AG08396 (cell line): ENCODE measurements at regions not wholly inside any gene's neighbourhood (a gene's known extent, or its start where the extent isn't known, plus 50 kb on each side); places are given as distances from the start of the nearest gene placed in this dataset.
"Not testable (repeated sequence)": the region's sequence is repeated elsewhere in the genome, so short reads cannot be mapped to it uniquely, and the experiment has no call there.

ENCODE experiments used
- DNase-seq: peaks from one replicate; pipeline ENCODE4 v3.0.0; 2012; ENCODE audit warnings: low spot score, mixed read lengths

DNA sequence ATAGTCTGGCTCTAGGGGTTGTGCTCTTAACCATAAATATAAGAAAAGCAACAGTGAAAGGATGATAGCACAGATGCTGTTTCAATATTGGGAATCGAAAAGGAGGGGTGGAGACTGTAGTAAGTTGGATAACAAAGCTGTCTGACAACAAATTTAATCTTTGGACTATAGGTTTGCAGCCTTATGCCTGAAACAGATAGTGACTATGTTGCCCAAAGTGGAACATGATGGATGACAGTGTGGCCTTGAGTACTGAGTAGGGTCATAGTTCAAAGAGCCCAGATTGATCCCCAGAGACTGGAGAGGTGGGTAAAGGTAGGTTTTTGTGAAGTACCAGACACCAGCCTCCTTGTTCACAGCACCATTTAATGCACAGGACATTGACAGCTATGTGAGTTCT lies 144.0 kb upstream of the PALMD start:
- DNase-seq, result no peak

DNA sequence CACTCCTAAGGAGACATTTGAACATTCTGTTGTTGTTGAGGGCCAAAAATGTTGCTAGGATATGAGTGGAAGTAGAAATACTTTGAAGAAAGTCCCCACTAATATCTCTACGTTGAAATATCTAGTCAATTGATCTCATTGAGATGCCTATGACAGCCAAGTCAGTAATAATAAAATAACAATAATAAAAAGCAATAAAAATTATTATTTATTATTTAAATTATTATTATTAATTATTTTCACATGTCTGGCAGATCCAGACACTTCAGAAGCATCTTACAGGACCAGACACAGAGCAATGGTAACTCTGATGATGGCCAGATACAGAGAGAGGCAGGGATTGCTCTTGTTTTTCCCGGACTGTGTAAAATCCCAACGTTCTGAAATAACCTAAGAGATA lies 143.5 kb upstream of the PALMD start:
- DNase-seq, result no peak

DNA sequence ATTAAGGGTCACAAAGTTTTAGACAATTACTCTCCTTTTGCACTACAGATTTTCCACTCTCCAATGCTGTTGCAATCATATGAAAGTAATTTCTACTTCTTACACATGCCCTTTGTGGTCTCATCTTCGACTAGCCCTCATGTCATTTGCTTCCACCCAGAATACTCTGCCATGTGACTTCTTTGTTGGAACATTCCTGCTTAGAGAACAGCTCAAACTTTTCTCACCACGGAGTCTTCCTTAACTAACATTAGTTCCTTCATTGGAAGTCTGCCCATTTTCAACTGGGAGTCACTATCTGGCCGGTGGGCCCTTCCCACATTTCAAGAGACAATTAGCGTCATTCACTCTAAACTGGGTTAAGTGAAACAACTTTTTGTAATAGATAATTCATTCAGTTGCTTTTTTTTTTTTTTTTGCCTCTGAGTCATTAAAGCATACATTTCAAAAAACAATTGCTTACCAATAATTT lies 142.6 kb upstream of the PALMD start:
- DNase-seq, result peak; percentile 13

DNA sequence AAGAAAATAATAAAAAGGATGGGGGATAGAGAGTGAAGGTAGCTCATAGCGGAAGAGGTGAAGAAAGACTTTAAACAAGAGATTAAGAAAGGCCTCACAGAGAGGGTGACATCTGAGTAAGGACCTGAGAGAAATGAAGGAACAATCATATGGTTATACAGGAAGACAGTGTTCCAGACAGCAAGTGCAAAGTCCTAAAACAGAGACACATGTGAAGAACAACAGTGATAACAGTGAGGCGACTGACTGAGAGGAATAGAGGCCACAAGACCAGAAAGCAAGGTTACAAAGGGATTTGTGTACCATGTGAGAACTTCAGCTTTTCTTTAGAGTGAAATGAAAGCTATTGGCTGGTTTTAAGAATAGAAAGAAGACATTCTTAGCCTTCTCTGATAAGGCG lies 141.6 kb upstream of the PALMD start:
- DNase-seq, result no peak

GRCh38 chr1:99506631-99507030 lies 139.3 kb upstream of the PALMD start:
- no peak for DNase-seq

GRCh38 chr1:99507446-99507845 lies 138.5 kb upstream of the PALMD start:
- not testable (repeated sequence) for DNase-seq

GRCh38 chr1:99507906-99508732 lies 137.8 kb upstream of the PALMD start:
- DNase-seq, result no peak

- not testable (repeated sequence) for DNase-seq
Measured at GRCh38 chr1:99508733-99509445, 137.0 kb upstream of the PALMD start.

DNA sequence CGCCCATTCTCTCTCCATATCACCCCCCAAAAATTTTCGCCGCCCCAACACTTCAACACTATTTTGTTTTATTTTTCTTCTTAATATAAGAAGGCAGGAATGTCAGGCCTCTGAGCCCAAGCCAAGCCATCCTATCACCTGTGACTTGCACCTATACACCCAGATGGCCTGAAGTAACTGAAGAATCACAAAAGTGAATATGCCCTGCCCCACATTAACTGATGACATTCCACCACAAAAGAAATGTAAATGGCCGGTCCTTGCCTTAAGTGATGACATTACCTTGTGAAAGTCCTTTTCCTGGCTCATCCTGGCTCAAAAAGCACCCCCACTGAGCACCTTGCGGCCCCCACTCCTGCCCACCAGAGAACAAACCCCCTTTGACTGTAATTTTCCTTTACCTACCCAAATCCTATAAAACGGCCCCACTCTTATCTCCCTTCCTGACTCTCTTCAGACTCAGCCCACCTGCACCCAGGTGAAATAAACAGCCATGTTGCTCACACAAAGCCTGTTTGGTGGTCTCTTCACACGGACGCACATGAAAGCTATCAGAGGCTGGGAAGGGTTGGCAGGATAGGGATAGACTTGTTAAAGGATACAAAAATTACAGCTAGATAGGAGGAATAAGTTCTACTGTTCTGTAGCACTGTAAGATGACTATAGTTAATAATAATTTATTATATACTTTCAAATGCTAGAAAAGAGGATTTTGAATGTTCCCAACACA lies 130.9 kb upstream of the PALMD start:
- not testable (repeated sequence) for DNase-seq

DNA sequence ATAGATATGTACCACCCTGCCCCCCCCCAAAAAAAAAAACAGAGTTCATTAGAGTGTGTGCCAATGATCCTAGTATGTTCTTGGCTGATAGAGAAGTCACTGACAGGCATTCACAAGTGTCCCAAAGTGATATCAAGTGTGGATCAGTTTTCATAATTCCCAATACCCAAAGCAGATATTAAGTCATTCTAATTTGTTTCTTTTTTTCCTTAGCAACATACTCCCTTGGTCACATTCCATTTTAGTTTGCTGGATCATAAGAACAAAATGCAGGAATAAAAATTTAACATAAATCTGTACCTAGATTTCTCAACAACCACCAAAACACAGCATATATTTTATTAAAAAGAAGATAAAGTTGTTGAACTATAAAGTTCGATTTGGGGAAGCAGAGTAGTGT lies 129.8 kb upstream of the PALMD start:
- DNase-seq, result no peak

GRCh38 chr1:99520121-99520520 lies 125.8 kb upstream of the PALMD start:
- no peak for DNase-seq

DNA sequence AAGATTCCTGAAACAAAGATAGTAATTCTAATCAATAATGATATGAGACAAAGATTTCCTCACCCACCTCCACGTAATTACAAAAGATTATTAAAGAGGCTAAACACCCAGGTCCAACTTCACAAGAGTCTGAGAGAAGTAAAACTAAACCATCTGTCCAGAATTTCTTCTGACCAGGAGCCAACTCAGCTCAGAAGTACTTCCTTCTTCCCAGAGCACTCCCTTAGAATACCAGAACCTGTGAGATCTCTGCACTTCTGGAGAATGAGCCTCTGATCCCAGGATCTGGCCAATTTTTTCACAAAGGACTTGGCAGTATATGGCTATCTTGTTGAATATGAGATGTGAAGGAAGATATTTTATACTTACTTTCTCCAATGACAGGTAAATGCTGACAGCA lies 120.6 kb upstream of the PALMD start:
- no peak for DNase-seq

GRCh38 chr1:99527078-99527477 lies 118.8 kb upstream of the PALMD start:
- DNase-seq, result peak; percentile 24

DNA sequence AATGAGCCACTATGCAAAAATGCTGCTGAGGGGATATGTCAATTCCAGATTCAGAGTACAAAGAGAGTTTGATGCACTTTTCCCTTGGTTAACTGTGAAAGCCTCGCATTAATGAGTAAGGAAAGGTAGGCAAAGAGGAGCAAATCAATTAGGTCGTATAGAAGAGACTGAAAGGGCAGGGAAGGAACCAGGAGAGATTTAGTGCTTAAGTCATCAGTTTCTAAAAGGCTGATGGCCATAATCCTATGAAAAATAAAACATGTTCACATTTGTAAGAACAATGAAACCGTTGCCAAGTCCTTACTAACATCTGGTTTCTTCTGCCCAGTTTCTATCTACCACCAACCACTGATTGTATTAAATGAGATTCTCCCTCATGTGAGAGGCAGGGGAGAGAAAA lies 118.4 kb upstream of the PALMD start:
- no peak for DNase-seq

- DNase-seq, result no peak
Measured at GRCh38 chr1:99529002-99529401, 116.9 kb upstream of the PALMD start.

GRCh38 chr1:99531578-99532275 lies 114.2 kb upstream of the PALMD start:
- no peak for DNase-seq

DNA sequence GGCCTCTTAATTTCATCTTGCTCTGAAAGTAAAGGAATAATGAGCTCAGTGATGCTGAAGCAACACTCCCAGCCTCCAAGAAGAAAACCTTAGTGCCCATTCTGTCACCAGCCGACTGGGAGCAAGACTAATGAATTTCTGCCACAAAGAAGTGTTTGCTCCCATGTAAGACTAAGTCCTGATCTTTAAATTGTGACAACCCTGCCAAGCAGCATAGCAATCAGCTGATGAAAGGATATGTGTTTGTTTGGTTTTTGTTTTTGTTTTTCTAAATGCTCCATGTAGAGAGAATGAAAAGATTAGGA lies 113.7 kb upstream of the PALMD start:
- DNase-seq, result no peak

DNA sequence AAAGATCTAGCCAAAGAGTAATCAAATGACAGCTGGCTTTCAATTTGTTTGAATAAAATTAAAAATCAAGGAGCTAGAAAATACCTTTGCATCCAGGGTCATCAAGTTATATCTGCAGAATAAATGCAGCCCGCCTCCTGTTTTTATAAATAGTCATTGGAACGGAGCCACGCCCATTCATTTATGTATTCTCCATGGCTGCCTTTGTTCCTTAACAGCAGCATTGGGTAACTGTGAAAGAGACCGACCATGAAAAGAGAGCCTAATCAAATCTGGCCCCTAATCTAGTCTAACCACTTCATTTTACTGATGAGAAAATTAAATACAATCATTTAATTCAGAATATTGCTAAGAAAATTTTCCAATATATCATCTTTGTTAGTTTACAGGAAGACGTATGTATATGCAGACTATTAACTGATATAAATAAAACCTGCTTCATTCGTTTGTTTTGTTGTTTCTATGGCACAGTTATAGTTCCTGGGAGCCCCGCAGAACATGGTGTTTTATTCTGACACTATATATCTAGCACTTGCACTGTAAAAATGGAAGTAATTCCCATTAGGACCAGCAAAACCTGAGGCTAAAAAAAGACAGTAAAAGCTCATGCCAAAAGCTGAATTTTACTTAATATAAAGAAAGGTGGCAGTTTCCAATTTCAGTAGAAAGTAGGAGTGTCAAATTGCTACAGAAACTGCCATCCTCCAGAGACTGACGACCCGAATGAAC lies 111.8 kb upstream of the PALMD start:
- no peak for DNase-seq

DNA sequence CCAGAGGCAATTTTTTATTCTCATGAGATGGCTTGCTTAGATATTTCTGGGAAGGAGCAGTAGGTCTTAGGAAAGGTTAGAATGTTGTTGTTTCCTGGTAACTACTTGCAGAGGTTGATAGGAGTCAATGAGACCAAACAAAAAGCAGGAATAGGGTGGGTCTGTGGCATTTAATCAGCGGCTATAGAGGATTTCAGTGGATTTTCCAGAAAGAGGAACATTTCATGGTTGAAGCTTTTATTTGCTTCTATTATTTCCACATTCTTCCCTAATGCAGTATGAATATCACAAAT lies 111.3 kb upstream of the PALMD start:
- DNase-seq, result no peak

DNA sequence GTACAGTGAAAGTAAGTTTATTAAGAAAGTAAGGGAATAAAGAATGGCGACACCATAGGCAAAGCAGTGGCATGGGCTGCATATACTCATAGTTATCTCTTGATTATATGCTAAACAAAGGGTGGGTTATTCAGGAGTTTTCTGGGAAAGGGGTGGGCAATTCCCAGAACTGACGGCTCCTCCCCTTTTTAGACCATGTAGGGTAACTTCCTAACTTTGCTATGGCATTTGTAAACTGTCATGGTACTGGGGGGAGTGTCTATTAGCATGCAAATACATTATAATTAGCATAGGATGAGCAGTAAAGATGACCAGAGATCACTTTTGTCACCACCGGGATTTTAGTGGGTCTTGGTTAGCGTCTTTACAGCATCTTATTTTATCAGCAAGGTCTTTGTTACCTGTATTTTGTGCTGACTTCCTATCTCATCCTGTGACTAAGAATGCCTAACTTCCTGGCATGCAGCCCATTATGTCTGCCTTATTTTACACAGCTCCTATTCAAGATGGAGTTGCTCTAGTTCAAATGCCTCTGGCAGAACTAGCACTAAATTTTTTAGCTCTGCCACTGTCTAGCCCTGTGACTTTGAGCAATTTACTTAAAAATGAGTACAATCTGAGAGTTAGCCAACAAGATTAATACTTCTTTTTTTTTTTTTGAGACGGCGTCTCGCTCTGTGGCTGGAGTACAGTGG lies 110.3 kb upstream of the PALMD start:
- DNase-seq, result no peak

GRCh38 chr1:99537886-99538617 lies 107.9 kb upstream of the PALMD start:
- no peak for DNase-seq
